HG02588 (cell line): ENCODE measurements at regions not wholly inside any gene's neighbourhood (a gene's known extent, or its start where the extent isn't known, plus 50 kb on each side); places are given as distances from the start of the nearest gene placed in this dataset.

Experiments used
- ATAC-seq: cut with Tn5 transposase; IDR thresholded peaks from one replicate; pipeline ENCODE4 v1.9.1; 2021; ENCODE audit warnings: mild to moderate bottlenecking, moderate library complexity; ENCODE audit not compliant: unreplicated experiment

GRCh38 chr20:21002486-21002885, 103.7 kb downstream of the LINC00237 start:
- ATAC-seq, result no peak

DNA sequence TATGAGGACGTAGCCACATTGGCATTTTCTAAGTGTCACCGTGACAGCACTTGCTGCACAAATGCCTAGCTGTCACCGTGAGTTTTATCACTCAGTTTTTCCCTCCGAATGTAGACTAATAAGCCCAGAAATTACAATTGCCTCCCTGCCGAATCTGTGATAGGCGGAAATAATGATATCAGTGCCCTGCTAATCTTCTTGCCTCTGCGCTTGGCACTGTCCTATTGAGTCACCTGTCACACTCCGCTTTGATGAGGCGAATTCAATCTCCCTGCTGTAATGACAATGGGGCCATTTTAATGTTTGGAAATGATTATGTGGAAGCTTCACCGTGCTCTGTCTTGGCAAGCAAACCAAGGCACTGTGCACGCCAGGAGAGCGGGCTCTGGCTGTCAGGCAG, 112.8 kb downstream of the LINC00237 start:
- ATAC-seq, result no peak

GRCh38 chr20:20992686-20993360, 113.3 kb downstream of the LINC00237 start:
- no peak for ATAC-seq

DNA sequence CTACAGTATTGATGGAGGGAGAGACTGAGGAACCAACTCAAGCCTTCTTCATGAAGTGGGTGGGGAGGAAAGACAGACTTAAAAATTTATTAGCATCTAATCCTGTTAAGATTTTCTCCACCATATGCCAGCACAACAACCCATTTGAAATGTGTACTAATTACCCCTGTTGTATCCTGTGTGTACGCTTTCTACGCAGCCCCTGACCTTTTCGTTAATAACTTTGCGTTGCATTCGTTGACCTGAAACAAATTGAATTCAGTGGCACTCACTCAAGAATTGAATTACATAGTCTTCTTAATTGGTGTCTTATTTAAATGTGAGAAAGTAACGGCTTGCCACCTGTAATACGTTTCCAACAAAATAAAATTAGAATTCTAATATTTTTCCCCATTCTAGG, 113.9 kb downstream of the LINC00237 start:
- ATAC-seq, result no peak

DNA sequence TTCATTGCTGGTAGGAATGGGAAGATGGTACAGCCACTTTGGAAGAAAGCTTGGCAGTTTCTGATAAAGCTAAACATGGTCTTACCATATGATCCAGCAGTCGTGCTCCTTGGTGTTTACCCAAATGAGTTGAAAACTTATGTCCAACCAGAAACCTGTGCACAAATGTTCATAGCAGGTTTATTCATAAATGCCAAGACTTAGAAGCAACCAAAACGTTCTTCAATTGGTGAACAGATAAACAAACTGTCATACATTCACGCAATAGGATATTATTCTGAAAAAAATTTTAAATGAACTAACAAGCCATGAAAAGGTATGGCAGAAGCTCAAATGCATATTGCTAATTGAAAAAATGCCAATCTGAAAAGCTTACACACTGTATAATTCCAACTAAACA, 117.1 kb downstream of the LINC00237 start:
- no peak for ATAC-seq

DNA sequence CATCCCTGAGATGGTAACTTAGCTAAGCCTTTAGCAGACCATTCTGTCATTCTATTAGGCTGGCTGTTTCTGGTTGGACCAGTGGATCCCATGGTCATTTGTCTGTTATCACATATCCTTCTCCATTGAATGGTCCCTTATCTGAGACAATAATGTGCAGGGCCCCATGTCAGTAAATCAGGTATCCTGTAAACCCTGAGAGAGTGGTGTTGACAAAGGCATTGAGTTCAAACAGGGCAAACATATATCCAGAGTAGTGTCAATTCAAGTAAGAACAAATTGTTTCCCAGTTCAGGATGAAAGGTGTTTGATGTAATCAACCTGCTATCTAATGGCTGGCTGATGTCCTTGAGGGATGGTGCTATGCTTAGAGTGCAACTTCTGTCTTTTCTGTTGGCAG, 126.2 kb downstream of the LINC00237 start:
- no peak for ATAC-seq

DNA sequence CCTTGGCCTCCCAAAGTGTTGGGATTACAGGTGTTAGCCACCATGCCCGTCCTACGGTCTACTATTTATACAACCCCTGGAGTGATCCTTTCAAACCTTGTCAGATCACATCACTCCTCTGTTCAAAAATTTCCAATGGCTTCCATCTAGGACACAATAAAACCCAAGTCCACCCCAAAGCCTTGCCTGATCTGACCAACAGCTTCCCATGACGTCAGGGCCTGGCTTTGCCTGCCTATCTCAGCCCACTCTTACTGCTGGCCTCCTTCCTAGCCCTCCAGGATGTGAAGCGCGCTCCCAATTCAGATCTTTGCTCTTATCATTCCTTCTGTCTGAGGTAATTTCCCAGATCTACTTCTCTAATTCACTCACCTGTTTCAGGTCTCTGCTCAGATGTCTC, 128.4 kb downstream of the LINC00237 start:
- no peak for ATAC-seq

- ATAC-seq, result no peak
Measured at GRCh38 chr20:20972490-20972889, 133.7 kb downstream of the LINC00237 start.

- ATAC-seq, result no peak
Measured at GRCh38 chr20:20971810-20972209, 134.3 kb downstream of the LINC00237 start.

- ATAC-seq, result no peak
Measured at GRCh38 chr20:20970841-20971240, 135.3 kb downstream of the LINC00237 start.

GRCh38 chr20:20969701-20970280, 136.4 kb downstream of the LINC00237 start:
- no peak for ATAC-seq

GRCh38 chr20:20967564-20968184, 138.5 kb downstream of the LINC00237 start:
- ATAC-seq, result no peak

- ATAC-seq, result no peak
Measured at GRCh38 chr20:20966171-20966570, 140.0 kb downstream of the LINC00237 start.

DNA sequence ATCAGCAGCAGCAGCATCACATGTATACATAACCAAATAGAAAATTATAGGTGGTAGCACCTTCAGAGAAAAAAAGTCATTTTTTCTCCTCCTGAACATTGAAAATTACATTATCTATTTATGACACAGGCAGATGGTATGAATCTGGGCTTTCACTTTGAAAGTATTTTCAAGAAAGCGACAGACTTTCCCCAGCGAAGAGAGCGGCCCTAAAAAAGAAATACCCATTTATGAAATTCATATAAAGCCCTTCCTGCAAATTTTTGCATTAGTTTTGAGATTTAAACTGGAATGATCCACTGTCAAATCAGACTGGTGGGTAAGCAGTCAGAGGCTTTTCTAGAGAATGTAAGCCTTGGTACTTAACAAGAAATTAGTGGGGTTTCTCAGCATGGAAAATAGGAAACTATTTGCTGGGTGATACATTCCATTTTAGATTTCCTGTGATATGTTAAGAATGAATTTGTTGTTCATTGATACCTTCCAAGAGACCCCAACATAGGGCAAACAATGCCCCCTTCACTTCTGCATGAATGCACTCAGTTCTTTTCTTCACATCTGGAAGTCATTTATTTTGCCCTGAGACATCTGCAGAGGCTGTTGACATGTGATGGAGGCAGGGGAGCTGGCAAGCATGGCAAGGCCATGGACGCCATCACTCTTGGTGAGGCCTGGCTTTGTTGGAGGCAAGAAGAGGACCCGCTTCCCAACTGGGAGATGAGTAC, 147.0 kb downstream of the LINC00237 start:
- no peak for ATAC-seq

GRCh38 chr20:20956513-20956931, 149.6 kb downstream of the LINC00237 start:
- no peak for ATAC-seq

GRCh38 chr20:20955892-20956291, 150.3 kb downstream of the LINC00237 start:
- ATAC-seq, result no peak

DNA sequence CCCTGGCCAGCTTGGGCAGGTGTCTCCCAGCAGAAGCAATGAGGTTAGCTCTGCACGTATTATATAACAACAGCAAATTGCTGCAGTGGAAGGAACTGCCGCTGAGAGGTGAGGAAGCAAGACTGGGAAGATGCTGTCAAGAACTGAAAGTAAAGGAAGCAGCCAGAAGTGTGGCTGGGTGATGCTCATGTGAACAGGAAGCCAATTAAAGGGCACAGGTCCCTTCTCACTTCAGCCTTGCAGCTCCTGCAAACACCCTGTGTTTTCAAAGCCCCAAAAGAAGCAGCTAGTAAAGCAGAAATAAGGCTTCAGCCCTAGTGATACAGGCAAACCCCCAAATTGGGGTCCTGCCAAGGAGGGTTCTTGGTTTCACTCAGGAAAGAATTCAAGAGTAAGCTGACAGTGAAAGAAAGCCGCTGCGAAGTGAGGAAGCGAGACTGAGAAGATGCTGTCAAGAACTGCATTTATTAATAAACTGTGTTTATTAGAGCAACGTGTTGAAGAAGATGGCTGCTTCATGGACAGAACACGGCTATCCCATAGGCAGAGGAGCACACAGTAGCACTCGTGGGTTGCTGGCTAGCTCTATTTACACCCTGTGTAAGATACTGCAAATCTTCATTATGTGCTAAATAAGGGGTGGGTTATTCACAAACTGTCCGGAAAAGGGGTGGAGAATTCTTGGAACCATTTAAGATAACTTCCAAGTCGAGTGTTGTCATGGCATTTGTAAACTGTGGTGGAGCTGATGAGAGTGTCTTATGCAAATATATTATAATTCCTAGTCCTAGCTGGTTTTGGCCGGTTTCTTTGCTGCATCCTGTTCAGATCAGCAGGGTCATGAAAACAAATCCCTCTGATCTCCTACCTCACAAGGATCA, 152.2 kb downstream of the LINC00237 start:
- ATAC-seq, result no peak

DNA sequence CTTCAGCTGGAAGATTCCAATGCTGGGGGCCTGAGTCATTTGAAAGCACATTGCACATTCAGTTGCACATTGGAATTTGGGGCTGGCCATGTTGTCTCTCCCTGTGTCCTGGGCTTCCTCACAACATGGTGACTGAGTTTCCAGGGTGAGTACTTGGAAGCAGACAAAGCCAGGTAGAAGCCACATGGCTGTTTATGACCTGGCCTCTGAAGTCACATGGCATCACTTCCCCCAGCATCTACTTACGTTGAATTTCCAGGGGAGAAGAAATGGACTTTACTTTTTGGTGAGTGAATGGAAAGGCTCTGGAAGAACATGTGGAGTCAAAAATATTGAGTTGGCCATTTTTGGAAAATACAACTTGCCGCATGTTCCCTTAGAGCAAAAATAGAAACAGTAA, 155.5 kb downstream of the LINC00237 start:
- no peak for ATAC-seq

- ATAC-seq, result no peak
Measured at GRCh38 chr20:20946122-20946759, 159.9 kb downstream of the LINC00237 start.

DNA sequence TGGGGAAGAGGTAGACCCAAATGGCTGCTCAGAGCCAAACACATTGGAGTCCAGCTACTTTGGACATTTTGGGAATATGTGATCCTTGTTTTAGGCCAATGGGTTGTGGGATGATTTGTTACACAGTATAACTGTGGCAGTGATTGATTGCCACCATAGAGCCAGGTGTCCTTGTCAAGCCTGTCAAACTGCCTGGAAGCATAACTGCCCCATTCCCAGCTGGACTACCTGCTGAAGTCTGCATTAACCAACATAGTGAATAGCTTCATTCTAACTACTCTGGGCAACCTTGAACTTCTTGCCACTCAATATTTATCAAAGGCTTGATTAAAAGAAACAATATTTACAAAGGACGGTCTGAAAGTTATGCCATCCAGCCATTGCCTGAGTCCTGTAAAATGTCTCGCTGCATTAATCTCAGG, 164.7 kb downstream of the LINC00237 start:
- no peak for ATAC-seq
